HG03575 (cell line): ENCODE measurements at regions not wholly inside any gene's neighbourhood (a gene's known extent, or its start where the extent isn't known, plus 50 kb on each side); places are given as distances from the start of the nearest gene placed in this dataset.

Source experiments
- ATAC-seq: cut with Tn5 transposase; IDR thresholded peaks from one replicate; pipeline ENCODE4 v1.9.1; 2021; ENCODE audit not compliant: unreplicated experiment, insufficient number of reproducible peaks, low FRiP score; ENCODE audit errors: extremely low read depth

DNA sequence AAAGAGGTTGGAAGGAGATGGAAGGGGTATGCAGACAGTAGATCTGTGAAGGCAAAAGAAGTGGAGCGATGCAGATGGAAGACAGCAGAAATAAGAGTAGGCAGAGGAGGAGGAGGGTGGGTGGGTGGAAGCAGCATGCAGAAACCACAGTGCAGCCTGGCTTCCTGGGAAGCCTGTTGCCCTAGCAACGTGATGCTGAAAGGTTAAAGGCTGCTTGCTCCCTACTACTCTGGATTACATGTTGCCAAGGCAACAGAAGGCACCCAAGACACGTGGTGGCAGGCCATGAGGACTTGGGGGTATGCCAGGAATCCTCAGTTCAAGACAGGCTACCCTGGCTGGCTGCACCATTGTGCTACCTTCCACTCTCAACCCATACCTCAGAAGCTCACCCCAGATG, 129.6 kb downstream of the GRIN2B start:
- no peak for ATAC-seq

DNA sequence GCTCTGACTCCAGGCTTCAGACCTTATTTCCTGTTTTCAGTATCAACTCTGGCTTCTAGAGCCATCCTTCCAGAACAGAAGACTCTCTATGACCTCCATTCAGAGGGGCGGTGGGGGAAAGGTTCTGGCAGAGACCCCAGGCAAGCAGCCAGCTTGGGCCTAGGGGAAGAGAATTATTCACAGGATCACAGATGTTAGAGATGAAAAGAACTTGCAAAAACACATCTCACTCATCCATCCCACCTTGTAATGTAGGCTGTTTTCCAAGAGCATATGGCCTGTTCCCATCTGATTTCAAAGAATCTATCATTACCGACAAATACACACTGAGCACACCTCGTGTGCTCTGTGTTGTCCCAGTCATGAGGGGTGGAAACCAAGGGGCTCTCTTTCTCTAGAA, 131.9 kb downstream of the GRIN2B start:
- ATAC-seq: no peak

- no peak for ATAC-seq
Measured at GRCh38 chr12:13843841-13844240, 137.6 kb downstream of the GRIN2B start.

DNA sequence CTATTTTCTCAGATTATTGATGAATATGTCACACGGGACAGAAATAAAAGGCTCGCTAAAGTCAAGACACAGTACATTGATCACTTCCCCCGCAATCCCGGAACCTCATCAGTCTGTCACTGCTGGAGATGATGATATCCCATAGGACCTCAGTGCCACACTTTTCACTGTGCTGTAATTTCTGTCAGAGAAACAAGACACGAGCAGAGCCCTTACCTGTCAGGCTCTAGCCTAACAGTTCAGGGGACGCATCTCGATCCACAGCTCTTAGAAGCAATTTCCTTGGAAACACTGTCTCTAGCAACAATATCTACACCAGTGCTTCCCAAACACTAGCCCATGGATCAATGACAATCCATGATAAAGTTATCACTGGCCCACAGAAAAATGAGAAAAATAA, 140.0 kb downstream of the GRIN2B start:
- no peak for ATAC-seq

GRCh38 chr12:13839365-13840336, 141.8 kb downstream of the GRIN2B start:
- no peak for ATAC-seq

- no peak for ATAC-seq
Measured at GRCh38 chr12:13836099-13836498, 145.3 kb downstream of the GRIN2B start.

DNA sequence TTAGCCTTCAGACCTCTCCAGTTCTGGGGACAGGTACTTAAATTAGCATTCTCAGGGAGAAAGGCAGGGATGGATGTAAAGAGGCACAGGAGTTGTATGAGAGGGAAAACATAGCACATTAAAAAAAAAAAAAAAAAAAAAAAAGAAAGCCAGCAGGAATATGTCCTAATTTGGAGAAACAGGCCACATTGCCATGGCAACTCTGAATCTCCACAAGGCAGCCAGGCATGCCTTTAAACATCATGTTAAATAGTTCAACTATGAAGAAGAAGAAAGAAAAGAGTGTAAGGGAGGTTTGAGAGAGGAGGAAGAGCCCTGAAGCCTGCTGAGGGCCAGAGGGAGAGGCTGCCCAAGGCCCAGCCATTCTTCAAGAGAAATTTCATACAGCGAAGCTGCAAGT, 145.8 kb downstream of the GRIN2B start:
- ATAC-seq: no peak

GRCh38 chr12:13834241-13834640, 147.2 kb downstream of the GRIN2B start:
- no peak for ATAC-seq

GRCh38 chr12:13817131-13817530, 164.3 kb downstream of the GRIN2B start:
- no peak for ATAC-seq

- no peak for ATAC-seq
Measured at GRCh38 chr12:13816394-13816793, 165.0 kb downstream of the GRIN2B start.

- no peak for ATAC-seq
Measured at GRCh38 chr12:13812168-13812567, 169.2 kb downstream of the GRIN2B start.

GRCh38 chr12:13811061-13811460, 170.3 kb downstream of the GRIN2B start:
- no peak for ATAC-seq

DNA sequence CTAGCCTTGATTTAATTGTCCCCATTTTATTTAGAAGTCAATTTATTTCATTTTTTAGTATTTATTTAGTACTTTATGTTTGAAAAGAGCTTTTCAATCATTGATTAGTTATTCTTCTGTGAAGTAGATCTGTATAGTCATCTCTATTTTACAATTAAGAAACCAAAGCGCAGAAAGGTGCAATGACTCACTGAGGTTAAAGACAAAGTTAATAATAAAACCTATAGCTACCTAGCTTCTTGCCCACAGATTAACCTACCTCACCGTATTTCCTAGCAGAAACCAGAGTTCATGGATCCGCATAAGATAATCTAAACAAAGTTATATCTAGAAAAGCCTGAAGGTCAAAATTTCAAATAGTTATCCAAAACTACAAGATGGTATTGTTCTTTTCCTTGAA, 176.4 kb downstream of the GRIN2B start:
- ATAC-seq: no peak

- ATAC-seq: no peak
Measured at GRCh38 chr12:13801543-13801942, 179.9 kb downstream of the GRIN2B start.

DNA sequence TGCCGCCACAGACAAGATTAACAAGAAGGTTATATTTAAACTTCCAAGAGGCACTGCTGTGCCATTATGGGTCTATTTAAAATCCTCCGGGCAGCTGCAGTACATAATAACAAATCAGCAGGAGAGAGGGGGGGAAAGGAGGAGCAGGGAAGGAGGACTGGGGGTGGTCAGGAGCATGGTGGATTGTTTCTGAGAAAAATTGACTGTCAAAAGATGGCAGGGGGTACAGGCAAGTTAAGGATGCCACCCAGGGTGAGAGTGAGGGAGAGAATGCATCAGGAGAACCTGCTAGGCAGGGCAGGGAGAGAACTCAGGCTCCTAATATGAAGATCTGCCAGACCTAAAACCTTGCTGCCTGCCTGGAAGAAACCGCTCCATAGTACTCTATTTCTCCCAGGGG, 181.8 kb downstream of the GRIN2B start:
- ATAC-seq: no peak

GRCh38 chr12:13798162-13798561, 183.2 kb downstream of the GRIN2B start:
- ATAC-seq: no peak

DNA sequence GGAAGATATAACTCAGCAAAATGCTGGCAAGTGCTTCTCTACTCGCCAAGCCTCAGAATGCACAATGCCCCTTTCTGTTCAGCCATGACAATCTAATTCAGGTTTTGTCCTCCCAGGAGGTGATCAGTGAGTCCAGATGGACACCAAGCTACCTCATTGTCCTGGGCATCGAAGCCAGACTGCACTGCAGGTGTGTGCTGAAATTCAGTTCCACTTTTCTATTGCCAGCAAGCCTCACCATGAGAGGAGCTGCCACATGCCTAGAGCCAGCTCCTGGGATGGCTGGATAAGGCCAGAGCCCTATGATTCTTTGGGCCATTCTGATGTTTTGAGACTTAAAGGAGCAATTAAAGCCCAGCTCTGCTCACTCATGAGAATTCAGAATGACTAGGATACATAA, 186.7 kb downstream of the GRIN2B start:
- ATAC-seq: no peak

GRCh38 chr12:13790317-13790716, 191.1 kb downstream of the GRIN2B start:
- no peak for ATAC-seq

GRCh38 chr12:13788626-13789025, 192.8 kb downstream of the GRIN2B start:
- no peak for ATAC-seq

DNA sequence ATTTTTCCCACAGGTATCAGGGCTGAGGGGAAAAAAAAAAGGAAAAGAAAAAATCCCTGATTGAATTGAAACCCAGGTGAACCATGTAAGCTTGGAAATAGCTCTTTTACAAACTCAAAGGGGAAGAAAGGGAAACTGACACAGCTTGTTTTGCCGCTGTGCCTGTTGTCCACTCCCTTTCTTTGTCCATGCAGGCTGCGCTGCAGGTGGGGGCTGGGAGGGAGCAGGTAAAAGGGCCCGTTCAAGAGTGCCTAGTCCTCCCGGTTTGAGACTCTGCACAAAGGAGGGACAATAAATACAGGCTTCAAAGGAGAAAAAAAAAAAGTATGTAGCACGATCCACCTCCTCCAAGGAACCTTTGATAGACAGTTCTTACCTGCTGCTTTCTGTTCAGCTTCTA, 194.8 kb downstream of the GRIN2B start:
- ATAC-seq: no peak

DNA sequence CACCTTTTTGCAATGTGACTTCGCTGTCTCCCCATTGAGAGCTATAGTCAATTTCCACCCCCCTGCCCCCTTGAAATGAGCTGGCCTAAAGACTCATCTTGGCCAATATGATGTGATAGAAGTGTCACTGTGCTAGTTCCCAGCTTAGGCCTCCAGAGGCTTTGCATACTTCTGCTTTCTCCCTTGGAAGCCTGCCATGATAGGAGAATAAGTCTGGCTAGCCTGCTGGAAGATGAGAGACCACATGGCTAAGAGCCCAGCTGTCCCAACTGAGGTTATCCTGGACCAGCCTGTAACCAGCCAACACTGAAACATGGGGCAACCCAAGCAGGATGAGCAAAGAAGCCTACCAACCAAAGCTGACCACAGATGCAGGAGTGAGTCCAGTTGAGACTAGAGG, 196.9 kb downstream of the GRIN2B start:
- no peak for ATAC-seq
